HK-2 (cell line): ENCODE measurements at regions not wholly inside any gene's neighbourhood (a gene's known extent, or its start where the extent isn't known, plus 50 kb on each side); places are given as distances from the start of the nearest gene placed in this dataset.

ENCODE experiments used
- DNase-seq: peaks from one replicate; pipeline ENCODE4 v3.0.0-alpha.2; 2018; ENCODE audit not compliant: unreplicated experiment

DNA sequence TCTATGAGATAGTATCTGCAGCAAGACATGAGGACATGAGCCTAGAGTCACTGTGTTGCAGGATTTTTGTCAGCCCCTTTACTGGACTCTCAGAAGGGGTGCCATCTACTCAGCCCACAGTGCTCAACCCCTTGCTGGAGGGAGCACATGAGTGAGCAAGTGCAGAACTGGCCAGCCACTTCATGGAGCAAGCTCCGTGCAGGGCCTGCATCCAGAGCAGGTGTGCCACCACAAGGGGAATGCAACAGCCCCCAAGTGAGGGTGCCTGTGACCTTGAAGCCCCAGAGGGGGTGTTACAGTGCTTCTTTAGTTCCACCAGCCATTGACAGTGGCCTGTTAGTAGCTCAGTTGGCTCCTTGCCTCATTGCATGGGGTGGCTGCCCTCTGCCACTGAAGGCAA lies 649.7 kb downstream of the PLPP3 start:
- no peak for DNase-seq

GRCh38 chr1:55928576-55928975 lies 650.8 kb downstream of the PLPP3 start:
- DNase-seq, result no peak

- no peak for DNase-seq
These were observed 651.6 kb downstream of the PLPP3 start for GRCh38 chr1:55927702-55928290.

- no peak for DNase-seq
These were observed 652.4 kb downstream of the PLPP3 start for GRCh38 chr1:55926906-55927471.

DNA sequence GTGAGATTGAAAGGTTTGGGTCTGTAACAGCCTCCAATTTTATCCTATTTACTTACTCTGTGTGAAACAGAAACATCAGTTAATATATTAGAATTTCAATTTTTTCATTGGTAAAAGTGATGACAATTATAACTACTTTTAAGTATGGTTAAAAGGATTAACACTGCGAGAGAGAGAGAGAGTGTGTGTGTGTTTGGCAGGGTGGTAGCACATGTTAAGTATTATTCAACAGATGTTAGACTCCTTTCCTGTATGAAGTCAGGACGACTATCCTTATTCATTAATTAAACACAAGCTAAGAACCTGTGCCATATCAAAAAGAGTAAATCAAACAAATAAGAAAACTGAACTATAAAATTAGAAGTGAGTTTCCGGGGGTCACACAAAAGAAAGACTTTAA lies 662.5 kb downstream of the PLPP3 start:
- no peak for DNase-seq

GRCh38 chr1:55916481-55916880 lies 662.9 kb downstream of the PLPP3 start:
- DNase-seq, result no peak

GRCh38 chr1:55913565-55913964 lies 665.8 kb downstream of the PLPP3 start:
- no peak for DNase-seq

GRCh38 chr1:55912438-55912837 lies 666.9 kb downstream of the PLPP3 start:
- DNase-seq, result no peak

GRCh38 chr1:55904541-55904940 lies 674.8 kb downstream of the PLPP3 start:
- DNase-seq, result no peak

DNA sequence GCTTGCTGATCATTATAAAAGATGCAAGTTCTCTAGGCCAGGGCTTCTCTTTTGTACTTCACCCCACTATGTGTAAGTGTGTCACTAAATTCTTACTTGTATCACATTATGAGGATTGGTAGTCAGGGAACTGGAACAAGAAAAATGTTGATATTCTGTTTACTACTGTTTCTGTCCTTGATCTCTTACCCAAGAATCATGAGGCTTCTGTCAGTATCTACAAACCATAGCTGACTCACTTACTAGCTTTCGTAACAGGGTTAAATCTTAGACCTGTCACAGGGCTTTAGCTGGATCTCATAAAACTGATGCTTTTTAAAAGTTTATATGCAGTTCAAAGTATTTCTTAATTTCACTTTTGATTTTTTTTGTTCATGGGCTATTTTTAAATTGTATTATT lies 681.2 kb downstream of the PLPP3 start:
- DNase-seq, result no peak

DNA sequence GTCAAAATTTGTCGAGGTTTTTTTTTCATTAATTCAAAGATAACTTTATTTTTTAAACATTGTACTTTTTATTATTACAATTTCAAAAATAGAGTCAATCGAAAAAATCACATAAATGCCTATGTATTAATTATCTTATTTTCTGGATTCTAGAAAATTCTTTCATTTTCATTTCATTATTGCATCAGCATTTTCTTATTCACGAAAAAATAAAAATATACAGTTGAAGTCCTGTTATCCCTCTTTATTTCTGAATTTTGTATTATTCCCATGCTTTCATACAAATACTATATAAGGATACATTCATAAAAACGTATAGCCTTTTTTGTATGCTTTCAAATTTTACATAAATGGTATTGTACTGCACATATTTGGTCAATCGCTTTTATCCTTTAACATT lies 681.0 kb upstream of the USP24 start:
- no peak for DNase-seq

DNA sequence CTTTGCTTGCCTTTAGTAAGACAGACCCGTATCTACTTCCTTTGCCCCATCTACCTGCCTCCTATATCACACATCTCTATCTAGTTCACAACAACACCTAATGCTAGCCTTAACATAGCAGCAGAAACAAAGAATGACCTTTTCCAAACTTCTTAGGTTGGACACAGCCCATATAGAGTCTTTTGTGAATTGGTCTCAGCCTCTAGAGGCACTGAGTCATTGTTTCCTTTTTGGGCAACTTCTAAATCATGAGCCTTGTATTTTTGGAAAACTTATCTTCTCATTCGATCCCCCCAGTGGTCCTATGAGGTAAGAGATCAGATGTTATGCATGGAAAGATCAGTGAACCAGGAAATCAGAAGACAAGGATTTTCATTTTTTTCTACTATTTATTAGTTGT lies 679.4 kb upstream of the USP24 start:
- DNase-seq, result no peak

- no peak for DNase-seq
These were observed 678.0 kb upstream of the USP24 start for GRCh38 chr1:55893155-55893554.

DNA sequence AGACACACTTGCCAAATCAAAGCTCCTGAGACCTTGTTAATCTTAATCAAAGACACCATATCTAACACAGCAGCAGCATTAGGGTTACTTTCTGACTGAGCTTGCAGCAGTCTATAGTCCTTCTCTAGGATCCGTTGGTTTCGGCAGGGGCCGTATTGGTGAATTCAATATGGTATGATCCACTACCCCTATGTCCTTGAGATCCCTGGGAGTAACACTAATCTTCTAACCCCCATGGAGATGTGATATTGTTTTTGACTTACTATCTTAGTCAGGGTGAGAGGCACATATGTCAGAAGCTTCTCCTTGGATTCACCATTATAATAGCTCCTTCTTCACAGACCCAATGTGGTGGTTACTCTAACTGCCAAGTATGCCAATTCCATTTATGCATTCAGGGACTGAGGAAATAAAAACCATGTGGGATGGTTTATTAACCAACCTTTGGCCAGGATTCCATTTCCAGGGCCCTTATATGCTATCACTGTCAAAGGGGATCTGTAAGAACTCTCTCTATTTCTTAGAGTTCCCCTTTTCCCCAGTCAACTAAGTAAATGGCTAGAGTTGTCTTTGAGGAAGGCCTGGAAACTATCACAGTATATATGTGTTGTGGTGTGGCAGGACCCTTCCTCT lies 673.6 kb upstream of the USP24 start:
- DNase-seq, result no peak

DNA sequence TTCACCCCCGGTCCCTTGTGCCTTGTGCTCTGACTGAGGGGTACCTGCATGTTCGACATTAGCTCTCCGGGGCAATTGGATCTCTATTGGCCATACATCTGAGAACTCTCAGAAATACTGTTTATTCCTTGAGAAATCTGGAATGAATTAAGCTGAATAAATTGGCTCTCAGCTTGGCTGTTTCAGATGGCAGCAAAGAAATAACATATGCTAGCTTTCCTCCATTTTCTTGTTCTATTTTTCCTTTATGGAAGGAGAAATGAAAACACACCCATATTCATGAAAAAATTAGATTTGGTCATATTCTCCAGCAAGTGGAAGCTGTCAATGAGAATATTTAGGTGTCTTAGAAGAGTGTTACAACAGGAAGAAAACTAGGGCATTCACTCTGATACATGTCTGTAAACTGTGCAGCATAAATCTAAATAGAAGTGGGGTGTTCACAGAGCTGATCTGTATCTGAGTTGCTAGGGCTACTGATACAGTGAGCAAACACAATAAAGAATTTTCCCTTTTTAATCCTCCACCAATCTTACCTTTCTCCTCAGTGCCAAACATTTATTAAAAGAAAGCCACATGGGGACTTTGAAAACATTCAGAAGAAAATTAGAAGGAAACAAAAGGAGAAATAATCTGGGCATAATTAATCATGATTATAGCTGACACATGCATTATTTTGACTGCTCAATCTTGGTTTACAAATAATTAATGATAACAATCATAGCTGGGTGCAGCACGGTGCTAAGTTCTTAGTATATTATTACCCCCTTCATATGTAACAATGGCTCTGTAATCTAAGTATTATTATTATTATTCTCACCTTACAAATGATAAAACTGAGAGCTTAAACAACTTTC lies 671.9 kb upstream of the USP24 start:
- no peak for DNase-seq

DNA sequence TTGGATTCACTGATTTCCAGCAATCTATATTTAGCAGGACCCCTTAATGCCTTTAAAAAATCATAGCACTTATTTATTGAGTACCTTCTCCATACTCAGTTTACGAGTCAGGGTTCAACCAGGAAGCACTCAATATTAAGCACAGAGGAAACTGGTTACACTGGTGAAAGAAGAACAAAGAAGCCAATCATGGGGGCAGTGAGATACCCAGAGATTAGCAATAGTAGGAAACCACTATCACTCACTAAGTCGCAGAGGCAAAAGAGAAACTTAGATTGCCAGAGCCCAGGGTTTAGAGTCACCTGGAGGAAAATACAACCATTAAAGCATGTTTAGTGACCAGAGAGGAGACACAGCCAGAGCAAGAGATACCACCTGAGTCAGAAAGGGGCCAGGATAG lies 670.5 kb upstream of the USP24 start:
- DNase-seq, result no peak

DNA sequence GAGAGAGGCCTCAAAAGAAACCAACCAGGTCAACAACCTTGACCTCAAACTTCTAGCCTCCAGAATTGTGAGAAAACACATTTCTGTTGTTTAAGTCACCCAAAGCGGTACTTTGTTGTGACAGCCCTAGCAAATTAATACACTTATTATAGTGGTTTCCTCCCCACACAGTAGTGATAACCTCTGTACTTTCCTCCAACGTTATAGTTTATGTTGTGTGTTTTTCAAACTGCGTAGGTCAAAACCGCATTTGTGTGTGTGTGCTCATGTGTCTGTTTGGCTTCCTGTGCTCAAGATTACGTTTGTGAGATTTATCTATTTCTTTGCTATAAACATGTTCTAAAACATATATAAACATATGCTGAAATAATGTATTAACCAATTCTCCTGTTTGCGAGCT lies 667.8 kb upstream of the USP24 start:
- DNase-seq, result no peak

DNA sequence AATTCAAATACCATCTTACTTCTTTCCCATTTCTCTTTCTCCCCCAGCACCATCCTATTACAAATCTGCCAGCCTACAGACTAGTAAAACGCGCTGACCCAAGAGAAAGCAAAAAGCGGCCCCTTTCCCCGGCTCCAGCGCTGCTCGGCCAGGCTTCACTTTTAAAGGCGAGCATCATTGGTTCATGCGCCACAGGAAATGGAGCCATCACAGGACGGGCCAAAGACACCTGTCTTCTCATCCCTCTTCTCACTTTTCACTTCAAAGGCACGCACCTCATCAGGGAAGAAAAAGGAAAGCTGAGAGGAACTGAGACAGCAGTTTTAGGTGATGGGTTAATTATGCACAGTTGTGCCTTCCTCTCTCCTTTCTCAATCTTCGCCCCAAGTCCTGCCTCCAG lies 664.2 kb upstream of the USP24 start:
- no peak for DNase-seq

GRCh38 chr1:55877437-55878232 lies 662.5 kb upstream of the USP24 start:
- DNase-seq, result no peak

GRCh38 chr1:55876276-55877060 lies 661.3 kb upstream of the USP24 start:
- no peak for DNase-seq

DNA sequence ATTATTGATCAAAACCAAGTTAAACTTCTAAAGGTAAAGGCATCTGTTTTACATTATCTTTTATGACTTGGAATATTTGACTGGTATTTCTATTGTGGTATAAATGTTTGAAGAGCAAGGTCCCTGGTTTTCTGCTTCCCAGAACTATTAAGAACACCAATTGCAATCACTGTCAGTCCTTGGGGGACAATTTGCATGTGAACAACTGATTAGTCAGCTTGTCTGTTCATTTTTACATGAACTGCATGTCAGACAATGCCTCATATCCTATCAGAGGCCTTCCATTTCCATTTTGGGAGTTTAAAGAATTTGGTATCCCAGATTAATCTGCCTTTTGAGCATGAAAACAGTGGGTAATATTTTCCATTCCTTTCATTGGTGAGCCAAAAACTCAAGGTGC lies 654.9 kb upstream of the USP24 start:
- DNase-seq, result no peak
